Myocyte (in vitro differentiated cells): ENCODE measurements at regions not wholly inside any gene's neighbourhood (a gene's known extent, or its start where the extent isn't known, plus 50 kb on each side); places are given as distances from the start of the nearest gene placed in this dataset.
A peak's percentile ranks its signal among the peaks of the same experiment; 100 is the strongest.

Experiments used
- DNase-seq: peaks from one replicate; pipeline ENCODE4 v3.0.0-alpha.2; 2012; ENCODE audit warnings: low read depth

- no peak for DNase-seq
Observed at GRCh38 chr14:34137001-34137745, 186.3 kb upstream of the EGLN3 start.

- DNase-seq: no peak
Observed at GRCh38 chr14:34135492-34135891, 184.6 kb upstream of the EGLN3 start.

GRCh38 chr14:34134484-34134883, 183.6 kb upstream of the EGLN3 start:
- no peak for DNase-seq

GRCh38 chr14:34129927-34130552, 179.2 kb upstream of the EGLN3 start:
- DNase-seq: no peak

GRCh38 chr14:34128665-34129064, 177.8 kb upstream of the EGLN3 start:
- DNase-seq: peak; percentile 81

- DNase-seq: no peak
Observed at GRCh38 chr14:34126586-34126985, 175.7 kb upstream of the EGLN3 start.

- DNase-seq: no peak
Observed at GRCh38 chr14:34124585-34124984, 173.7 kb upstream of the EGLN3 start.

- no peak for DNase-seq
Observed at GRCh38 chr14:34122650-34123049, 171.8 kb upstream of the EGLN3 start.

GRCh38 chr14:34122081-34122480, 171.2 kb upstream of the EGLN3 start:
- DNase-seq: no peak

- no peak for DNase-seq
Observed at GRCh38 chr14:34120185-34120977, 169.5 kb upstream of the EGLN3 start.

- DNase-seq: no peak
Observed at GRCh38 chr14:34119107-34119858, 168.4 kb upstream of the EGLN3 start.

- DNase-seq: no peak
Observed at GRCh38 chr14:34113991-34114390, 163.1 kb upstream of the EGLN3 start.

GRCh38 chr14:34113005-34113511, 162.2 kb upstream of the EGLN3 start:
- no peak for DNase-seq

- DNase-seq: no peak
Observed at GRCh38 chr14:34111953-34112352, 161.1 kb upstream of the EGLN3 start.

- no peak for DNase-seq
Observed at GRCh38 chr14:34111505-34111904, 160.6 kb upstream of the EGLN3 start.

- DNase-seq: peak; percentile 34
Observed at GRCh38 chr14:34110531-34110930, 159.7 kb upstream of the EGLN3 start.

- DNase-seq: no peak
Observed at GRCh38 chr14:34107441-34107840, 156.6 kb upstream of the EGLN3 start.

- no peak for DNase-seq
Observed at GRCh38 chr14:34106310-34106709, 155.4 kb upstream of the EGLN3 start.

- no peak for DNase-seq
Observed at GRCh38 chr14:34104489-34105397, 153.9 kb upstream of the EGLN3 start.

- no peak for DNase-seq
Observed at GRCh38 chr14:34103176-34103575, 152.3 kb upstream of the EGLN3 start.
